Hepatocyte (in vitro differentiated cells): ENCODE measurements at regions not wholly inside any gene's neighbourhood (a gene's known extent, or its start where the extent isn't known, plus 50 kb on each side); places are given as distances from the start of the nearest gene placed in this dataset.

Experiments used
- EZH2 ChIP-seq: fragments of 200-600 bp; sonication (generic); IDR thresholded peaks from 2 replicates; pipeline ENCODE4 v1.6.1; 2016; ENCODE audit warnings: antibody characterized with exemption, mild to moderate bottlenecking, borderline replicate concordance
- EZH2phosphoT487 ChIP-seq: fragments of 200-600 bp; sonication (generic); IDR thresholded peaks from one replicate; pipeline ENCODE4 v1.6.1; 2018; ENCODE audit warnings: antibody characterized with exemption, mild to moderate bottlenecking, low read depth, moderate library complexity; ENCODE audit not compliant: unreplicated experiment, severe bottlenecking
- TF ChIP-seq, protein P1 (sequence below): fragments of 200-600 bp; sonication (generic); IDR thresholded peaks from 2 replicates; pipeline ENCODE4 v1.5.1; 2016; ENCODE audit warnings: antibody characterized with exemption, mild to moderate bottlenecking; ENCODE audit not compliant: poor library complexity

DNA sequence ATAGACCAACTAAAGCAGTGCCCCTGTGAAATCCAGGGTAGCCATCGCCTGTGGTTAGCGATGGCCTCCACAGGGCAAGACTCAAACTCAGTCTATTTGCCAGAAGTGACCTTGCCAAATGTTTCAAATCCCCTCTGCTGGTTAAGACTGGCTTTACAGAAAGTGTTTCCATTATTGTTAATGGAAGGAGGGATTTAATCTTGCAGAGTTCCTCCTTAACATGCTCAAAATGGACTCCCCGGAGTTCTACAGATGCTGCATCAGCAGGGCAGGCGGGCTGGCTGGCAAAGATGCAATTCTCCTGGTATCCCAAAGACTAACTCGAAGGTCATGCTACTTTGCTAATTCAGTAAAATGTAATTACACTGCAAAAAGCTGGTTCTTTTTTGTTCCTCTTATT lies 313.0 kb upstream of the SLC7A11 start:
- TF ChIP-seq, protein P1, sequence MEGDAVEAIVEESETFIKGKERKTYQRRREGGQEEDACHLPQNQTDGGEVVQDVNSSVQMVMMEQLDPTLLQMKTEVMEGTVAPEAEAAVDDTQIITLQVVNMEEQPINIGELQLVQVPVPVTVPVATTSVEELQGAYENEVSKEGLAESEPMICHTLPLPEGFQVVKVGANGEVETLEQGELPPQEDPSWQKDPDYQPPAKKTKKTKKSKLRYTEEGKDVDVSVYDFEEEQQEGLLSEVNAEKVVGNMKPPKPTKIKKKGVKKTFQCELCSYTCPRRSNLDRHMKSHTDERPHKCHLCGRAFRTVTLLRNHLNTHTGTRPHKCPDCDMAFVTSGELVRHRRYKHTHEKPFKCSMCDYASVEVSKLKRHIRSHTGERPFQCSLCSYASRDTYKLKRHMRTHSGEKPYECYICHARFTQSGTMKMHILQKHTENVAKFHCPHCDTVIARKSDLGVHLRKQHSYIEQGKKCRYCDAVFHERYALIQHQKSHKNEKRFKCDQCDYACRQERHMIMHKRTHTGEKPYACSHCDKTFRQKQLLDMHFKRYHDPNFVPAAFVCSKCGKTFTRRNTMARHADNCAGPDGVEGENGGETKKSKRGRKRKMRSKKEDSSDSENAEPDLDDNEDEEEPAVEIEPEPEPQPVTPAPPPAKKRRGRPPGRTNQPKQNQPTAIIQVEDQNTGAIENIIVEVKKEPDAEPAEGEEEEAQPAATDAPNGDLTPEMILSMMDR, result no peak
- TF ChIP-seq EZH2phosphoT487 (no peak), EZH2 (no peak)
